Heart left ventricle (tissue), 13 donors: ENCODE measurements at regions not wholly inside any gene's neighbourhood (a gene's known extent, or its start where the extent isn't known, plus 50 kb on each side); places are given as distances from the start of the nearest gene placed in this dataset.

ENCODE experiments used
- POLR2A ChIP-seq, 2 donors: fragments of 450-650 bp; IDR thresholded peaks; one replicate each; pipeline ENCODE4 v1.6.1; 2017; ENCODE audit warnings: antibody characterized with exemption in 2 of 2, mild to moderate bottlenecking in 2 of 2, moderate library complexity in 2 of 2
- TF ChIP-seq, protein P1 (sequence below), 12 donors: fragments of 200-600 bp; sonication (generic) in 4 of 12; IDR thresholded peaks; one replicate each; pipeline versions ENCODE4 v1.5.0 to v1.8.0; 2018 to 2022; ENCODE audit warnings: antibody characterized with exemption in 12 of 12, mild to moderate bottlenecking in 5 of 12
- donor health status: ischemic (EF 13 %, LVEDD 7.1; RV severe dilation, severe dysfunction).
- donor health status: DM: no; HTN: yes; CAD: no.
- donor health status: DM: no; HTN: no; CAD: no.
- donor health status: ischemic (EF 25% LVEDD 6.9; RV normal size, moderate dysfunction).
- donor health status: ischemic (EF 25% LVEDD 5.7; RV mildly dilated, moderate dysfunction).
- donor health status: ischemic (EF 35%, LVEDD 5.7; RV mildly dilated, moderate dysfunction).
- donor health status: nonischemic (EF 11% LVEDD 7.7; RV severe dilation, severe dysfunction).
- donor health status: DM: yes; HTN: yes; CAD: no.
- donor health status: PGD.
- donor health status: ischemic (EF 29% LVEDD 5.4; RV normal size, mild dysfunction).
- donor health status: nonischemic (EF 23%, LVEDD 6.1; RV moderate dilation, normal function).

DNA sequence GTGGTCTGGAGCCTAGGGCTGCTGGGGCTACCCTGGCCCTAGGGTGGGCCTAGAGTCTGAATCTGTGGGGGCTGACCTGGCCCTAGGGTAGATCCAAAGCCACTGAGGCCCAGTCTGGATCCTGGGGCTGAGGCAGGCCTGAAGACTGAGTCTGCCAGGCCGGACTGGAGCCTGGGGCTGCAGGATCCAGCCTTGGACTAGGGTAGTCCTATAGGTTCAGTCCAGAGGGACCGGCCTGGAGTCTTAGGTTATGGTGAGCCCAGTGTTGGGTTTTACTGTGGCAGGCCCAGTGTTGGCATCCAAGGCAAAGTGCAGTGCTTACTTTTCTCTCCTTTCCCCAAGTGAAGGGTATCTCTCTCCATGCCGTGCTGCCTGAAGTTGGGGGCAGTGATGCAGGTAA lies 227.9 kb upstream of the TAS2R1 start:
- TF ChIP-seq, protein P1, sequence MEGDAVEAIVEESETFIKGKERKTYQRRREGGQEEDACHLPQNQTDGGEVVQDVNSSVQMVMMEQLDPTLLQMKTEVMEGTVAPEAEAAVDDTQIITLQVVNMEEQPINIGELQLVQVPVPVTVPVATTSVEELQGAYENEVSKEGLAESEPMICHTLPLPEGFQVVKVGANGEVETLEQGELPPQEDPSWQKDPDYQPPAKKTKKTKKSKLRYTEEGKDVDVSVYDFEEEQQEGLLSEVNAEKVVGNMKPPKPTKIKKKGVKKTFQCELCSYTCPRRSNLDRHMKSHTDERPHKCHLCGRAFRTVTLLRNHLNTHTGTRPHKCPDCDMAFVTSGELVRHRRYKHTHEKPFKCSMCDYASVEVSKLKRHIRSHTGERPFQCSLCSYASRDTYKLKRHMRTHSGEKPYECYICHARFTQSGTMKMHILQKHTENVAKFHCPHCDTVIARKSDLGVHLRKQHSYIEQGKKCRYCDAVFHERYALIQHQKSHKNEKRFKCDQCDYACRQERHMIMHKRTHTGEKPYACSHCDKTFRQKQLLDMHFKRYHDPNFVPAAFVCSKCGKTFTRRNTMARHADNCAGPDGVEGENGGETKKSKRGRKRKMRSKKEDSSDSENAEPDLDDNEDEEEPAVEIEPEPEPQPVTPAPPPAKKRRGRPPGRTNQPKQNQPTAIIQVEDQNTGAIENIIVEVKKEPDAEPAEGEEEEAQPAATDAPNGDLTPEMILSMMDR (IDR thresholded peaks at IDR 0.05), result no peak
- TF ChIP-seq POLR2A (IDR thresholded peaks at IDR 0.05), result no peak
